GM19395 (cell line): ENCODE measurements at regions not wholly inside any gene's neighbourhood (a gene's known extent, or its start where the extent isn't known, plus 50 kb on each side); places are given as distances from the start of the nearest gene placed in this dataset.

Source experiments
- ATAC-seq: cut with Tn5 transposase; IDR thresholded peaks from one replicate; pipeline ENCODE4 v1.9.1; 2021; ENCODE audit warnings: mild to moderate bottlenecking, moderate library complexity; ENCODE audit not compliant: unreplicated experiment

- no peak for ATAC-seq
These were observed 417.9 kb upstream of the C9orf72 start for GRCh38 chr9:27991221-27991620.

GRCh38 chr9:28001096-28001495 is 427.8 kb upstream of the C9orf72 start:
- ATAC-seq, result no peak

GRCh38 chr9:28004900-28005299 is 431.6 kb upstream of the C9orf72 start:
- ATAC-seq, result no peak

- no peak for ATAC-seq
These were observed 432.5 kb upstream of the C9orf72 start for GRCh38 chr9:28005779-28006178.

GRCh38 chr9:28007097-28007817 is 434.0 kb upstream of the C9orf72 start:
- no peak for ATAC-seq

- ATAC-seq, result no peak
These were observed 440.9 kb upstream of the C9orf72 start for GRCh38 chr9:28014212-28014611.

- no peak for ATAC-seq
These were observed 451.4 kb upstream of the C9orf72 start for GRCh38 chr9:28024676-28025075.

- no peak for ATAC-seq
These were observed 451.9 kb upstream of the C9orf72 start for GRCh38 chr9:28025186-28025585.

- ATAC-seq, result no peak
These were observed 458.4 kb upstream of the C9orf72 start for GRCh38 chr9:28031521-28032267.

GRCh38 chr9:28032268-28032590 is 458.9 kb upstream of the C9orf72 start:
- no peak for ATAC-seq

GRCh38 chr9:28034242-28034641 is 461.0 kb upstream of the C9orf72 start:
- ATAC-seq, result no peak

- no peak for ATAC-seq
These were observed 464.7 kb upstream of the C9orf72 start for GRCh38 chr9:28037968-28038367.

GRCh38 chr9:28045051-28045450 is 471.8 kb upstream of the C9orf72 start:
- ATAC-seq, result no peak

- ATAC-seq, result no peak
These were observed 476.8 kb upstream of the C9orf72 start for GRCh38 chr9:28050046-28050445.

GRCh38 chr9:28050941-28051340 is 477.7 kb upstream of the C9orf72 start:
- no peak for ATAC-seq

- ATAC-seq, result no peak
These were observed 478.6 kb upstream of the C9orf72 start for GRCh38 chr9:28051559-28052503.

GRCh38 chr9:28053096-28053777 is 480.0 kb upstream of the C9orf72 start:
- ATAC-seq, result no peak

- ATAC-seq, result no peak
These were observed 482.7 kb upstream of the C9orf72 start for GRCh38 chr9:28056006-28056405.

GRCh38 chr9:28056466-28056865 is 483.2 kb upstream of the C9orf72 start:
- no peak for ATAC-seq

- ATAC-seq, result no peak
These were observed 485.9 kb upstream of the C9orf72 start for GRCh38 chr9:28059192-28059591.

GRCh38 chr9:28064241-28064815 is 491.0 kb upstream of the C9orf72 start:
- ATAC-seq, result no peak
